GM21717 (cell line): ENCODE measurements at regions not wholly inside any gene's neighbourhood (a gene's known extent, or its start where the extent isn't known, plus 50 kb on each side); places are given as distances from the start of the nearest gene placed in this dataset.

Experiments
- ATAC-seq: cut with Tn5 transposase; IDR thresholded peaks from one replicate; pipeline ENCODE4 v1.9.1; 2021; ENCODE audit warnings: mild to moderate bottlenecking, moderate library complexity; ENCODE audit not compliant: unreplicated experiment

GRCh38 chr2:4356541-4356940 lies 653.2 kb downstream of the DCDC2C start:
- no peak for ATAC-seq

GRCh38 chr2:4357121-4357520 lies 653.7 kb downstream of the DCDC2C start:
- ATAC-seq = no peak

GRCh38 chr2:4358837-4359236 lies 655.5 kb downstream of the DCDC2C start:
- ATAC-seq = no peak

- ATAC-seq = no peak
Observed at GRCh38 chr2:4368907-4369306, 665.5 kb downstream of the DCDC2C start.

GRCh38 chr2:4369826-4370419 lies 666.5 kb downstream of the DCDC2C start:
- no peak for ATAC-seq

GRCh38 chr2:4370422-4371090 lies 667.2 kb downstream of the DCDC2C start:
- no peak for ATAC-seq

GRCh38 chr2:4381049-4381448 lies 677.7 kb downstream of the DCDC2C start:
- ATAC-seq = no peak

- no peak for ATAC-seq
Observed at GRCh38 chr2:4381773-4382172, 678.4 kb downstream of the DCDC2C start.

- no peak for ATAC-seq
Observed at GRCh38 chr2:4391013-4391412, 687.6 kb downstream of the DCDC2C start.

GRCh38 chr2:4404363-4404762 lies 701.0 kb downstream of the DCDC2C start:
- ATAC-seq = no peak

- no peak for ATAC-seq
Observed at GRCh38 chr2:4408321-4408720, 704.9 kb downstream of the DCDC2C start.

- ATAC-seq = no peak
Observed at GRCh38 chr2:4412637-4413187, 709.3 kb downstream of the DCDC2C start.

- ATAC-seq = no peak
Observed at GRCh38 chr2:4415171-4415570, 711.8 kb downstream of the DCDC2C start.

GRCh38 chr2:4415810-4416413 lies 712.5 kb downstream of the DCDC2C start:
- ATAC-seq = no peak

- no peak for ATAC-seq
Observed at GRCh38 chr2:4416431-4416830, 713.1 kb downstream of the DCDC2C start.

- ATAC-seq = no peak
Observed at GRCh38 chr2:4417771-4418170, 714.4 kb downstream of the DCDC2C start.

- ATAC-seq = no peak
Observed at GRCh38 chr2:4420032-4420431, 716.7 kb downstream of the DCDC2C start.

GRCh38 chr2:4424153-4424552 lies 720.8 kb downstream of the DCDC2C start:
- no peak for ATAC-seq

GRCh38 chr2:4427083-4427482 lies 723.7 kb downstream of the DCDC2C start:
- no peak for ATAC-seq

- no peak for ATAC-seq
Observed at GRCh38 chr2:4445821-4446220, 742.4 kb downstream of the DCDC2C start.

GRCh38 chr2:4454907-4455306 lies 751.5 kb downstream of the DCDC2C start:
- ATAC-seq = no peak

GRCh38 chr2:4455486-4456155 lies 752.2 kb downstream of the DCDC2C start:
- no peak for ATAC-seq
